ENCODE measurements at regions not wholly inside any gene's neighbourhood (a gene's known extent, or its start where the extent isn't known, plus 50 kb on each side); places are given as distances from the start of the nearest gene placed in this dataset.

- Histone ChIP-seq H3K36me3 (no peaks in the 10 kb centered on the region), H3K9me3 (no peaks in the 10 kb centered on the region), H3K27me3 (no peaks in the 10 kb centered on the region), H3K27ac (no peak overlapping the region), H3K4me3 (no peak overlapping the region), H3K4me1 (no peaks in the 10 kb centered on the region)
- no peak for DNase-seq (ENCODE audit: low spot score in 2 of 2)
- no peak for TF ChIP-seq CTCF (IDR thresholded peaks at IDR 0.05)
- intact Hi-C loops (cut with DNase I): no loop called here
Observed at GRCh38 chr2:207353836-207354235, 175.9 kb upstream of the CREB1 start.

- Histone ChIP-seq H3K27ac (no peak overlapping the region), H3K36me3 (no peaks in the 10 kb centered on the region), H3K4me3 (no peak overlapping the region), H3K4me1 (no peaks in the 10 kb centered on the region), H3K9me3 (no peaks in the 10 kb centered on the region), H3K27me3 (no peaks in the 10 kb centered on the region)
- DNase-seq (ENCODE audit: low spot score in 2 of 2): no peak
- intact Hi-C loops (cut with DNase I): no loop called here
- no peak for TF ChIP-seq CTCF (IDR thresholded peaks at IDR 0.05)
Observed at GRCh38 chr2:207354462-207354861, 175.3 kb upstream of the CREB1 start.

GRCh38 chr2:207356567-207356966 lies 173.2 kb upstream of the CREB1 start:
- no peak overlapping the region for H3K27ac ChIP-seq
- H3K4me1 ChIP-seq: no peaks in the 10 kb centered on the region
- intact Hi-C loops (cut with DNase I): no loop called here
- H3K36me3 ChIP-seq: no peaks in the 10 kb centered on the region
- H3K27me3 ChIP-seq: no peaks in the 10 kb centered on the region
- no peaks in the 10 kb centered on the region for H3K9me3 ChIP-seq
- no peak for TF ChIP-seq CTCF (IDR thresholded peaks at IDR 0.05)
- DNase-seq (ENCODE audit: low spot score in 2 of 2): no peak
- H3K4me3 ChIP-seq: no peak overlapping the region

GRCh38 chr2:207357216-207357615 lies 172.5 kb upstream of the CREB1 start:
- intact Hi-C loops (cut with DNase I): no loop called here
- H3K27ac ChIP-seq: no peak overlapping the region
- DNase-seq (ENCODE audit: low spot score in 2 of 2): no peak
- H3K4me1 ChIP-seq: no peaks in the 10 kb centered on the region
- no peaks in the 10 kb centered on the region for H3K27me3 ChIP-seq
- H3K4me3 ChIP-seq: no peak overlapping the region
- no peaks in the 10 kb centered on the region for H3K36me3 ChIP-seq
- no peaks in the 10 kb centered on the region for H3K9me3 ChIP-seq
- TF ChIP-seq CTCF (IDR thresholded peaks at IDR 0.05): no peak

GRCh38 chr2:207362716-207363115 lies 167.0 kb upstream of the CREB1 start:
- no peak overlapping the region for H3K27ac ChIP-seq
- no peaks in the 10 kb centered on the region for H3K4me1 ChIP-seq
- no peak overlapping the region for H3K4me3 ChIP-seq
- no peaks in the 10 kb centered on the region for H3K27me3 ChIP-seq
- no peak for DNase-seq (ENCODE audit: low spot score in 2 of 2)
- intact Hi-C loops (cut with DNase I): no loop called here
- TF ChIP-seq CTCF (IDR thresholded peaks at IDR 0.05): no peak
- no peaks in the 10 kb centered on the region for H3K36me3 ChIP-seq
- no peaks in the 10 kb centered on the region for H3K9me3 ChIP-seq

GRCh38 chr2:207363761-207364290 lies 165.9 kb upstream of the CREB1 start:
- Histone ChIP-seq H3K9me3 (no peaks in the 10 kb centered on the region), H3K27me3 (no peaks in the 10 kb centered on the region), H3K27ac (no peak overlapping the region), H3K4me1 (no peaks in the 10 kb centered on the region), H3K4me3 (no peak overlapping the region), H3K36me3 (no peaks in the 10 kb centered on the region)
- no peak for DNase-seq (ENCODE audit: low spot score in 2 of 2)
- intact Hi-C loops (cut with DNase I): no loop called here
- no peak for TF ChIP-seq CTCF (IDR thresholded peaks at IDR 0.05)

All from ascending aorta (tissue), 2 donors.